ENCODE measurements at regions not wholly inside any gene's neighbourhood (a gene's known extent, or its start where the extent isn't known, plus 50 kb on each side); places are given as distances from the start of the nearest gene placed in this dataset.

DNA sequence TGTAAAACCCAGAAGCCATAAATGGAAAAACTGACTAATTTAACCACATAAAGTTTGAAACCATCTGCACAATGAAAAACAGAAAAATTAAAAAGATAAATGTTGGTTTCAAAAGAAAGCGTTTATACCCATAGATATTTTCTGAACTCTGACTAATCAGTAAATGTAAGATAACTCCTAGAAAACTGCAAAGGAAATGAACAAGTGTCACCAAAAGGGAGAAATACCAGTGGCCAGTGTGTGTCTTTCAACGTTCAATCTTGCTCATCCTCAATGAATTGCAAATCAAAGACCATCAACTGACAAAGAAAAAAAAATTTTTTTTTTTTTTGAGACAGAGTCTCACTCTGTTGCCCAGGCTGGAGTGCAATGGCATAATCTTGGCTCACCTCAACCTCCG, 180.1 kb downstream of the SYK start:
- TF ChIP-seq, protein P1, sequence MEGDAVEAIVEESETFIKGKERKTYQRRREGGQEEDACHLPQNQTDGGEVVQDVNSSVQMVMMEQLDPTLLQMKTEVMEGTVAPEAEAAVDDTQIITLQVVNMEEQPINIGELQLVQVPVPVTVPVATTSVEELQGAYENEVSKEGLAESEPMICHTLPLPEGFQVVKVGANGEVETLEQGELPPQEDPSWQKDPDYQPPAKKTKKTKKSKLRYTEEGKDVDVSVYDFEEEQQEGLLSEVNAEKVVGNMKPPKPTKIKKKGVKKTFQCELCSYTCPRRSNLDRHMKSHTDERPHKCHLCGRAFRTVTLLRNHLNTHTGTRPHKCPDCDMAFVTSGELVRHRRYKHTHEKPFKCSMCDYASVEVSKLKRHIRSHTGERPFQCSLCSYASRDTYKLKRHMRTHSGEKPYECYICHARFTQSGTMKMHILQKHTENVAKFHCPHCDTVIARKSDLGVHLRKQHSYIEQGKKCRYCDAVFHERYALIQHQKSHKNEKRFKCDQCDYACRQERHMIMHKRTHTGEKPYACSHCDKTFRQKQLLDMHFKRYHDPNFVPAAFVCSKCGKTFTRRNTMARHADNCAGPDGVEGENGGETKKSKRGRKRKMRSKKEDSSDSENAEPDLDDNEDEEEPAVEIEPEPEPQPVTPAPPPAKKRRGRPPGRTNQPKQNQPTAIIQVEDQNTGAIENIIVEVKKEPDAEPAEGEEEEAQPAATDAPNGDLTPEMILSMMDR (IDR thresholded peaks at IDR 0.05), result no peak
- TF ChIP-seq POLR2A (IDR thresholded peaks at IDR 0.05), result no peak

Measured in ovary (tissue), 3 donors.